B cell (primary cell): ENCODE measurements at regions not wholly inside any gene's neighbourhood (a gene's known extent, or its start where the extent isn't known, plus 50 kb on each side); places are given as distances from the start of the nearest gene placed in this dataset.

Experiments
- ATAC-seq: fragments of 200-7000 bp; cut with Tn5 transposase; one replicate; pipeline ENCODE4 v1.10.0; 2021; ENCODE audit warnings: low read depth, mild to moderate bottlenecking, moderate number of reproducible peaks, moderate library complexity
- CTCF ChIA-PET: fragments of 350-600 bp; sonication (Branson Sonifier 250); formaldehyde crosslinking; loops from one replicate; lab custom pipeline; 2021; ENCODE audit warnings: antibody characterized with exemption, inconsistent platforms; lab: Charles Lee
- POLR2A ChIA-PET: fragments of 350-600 bp; sonication (Branson Sonifier 250); formaldehyde crosslinking; loops from one replicate; lab custom pipeline; 2021; ENCODE audit warnings: antibody characterized with exemption; lab: Charles Lee
- DNase-seq: peaks from one replicate; pipeline ENCODE4 v3.0.0; 2013
- H2AFZ ChIP-seq: 2 replicates; pipeline ENCODE4 v1.6.1; 2012; ENCODE audit warnings: mild to moderate bottlenecking, low read depth, low read length; ENCODE audit not compliant: insufficient read depth, poor library complexity, severe bottlenecking
- H3K27ac ChIP-seq, 2 donors: 1 replicate in 1 of 2; 2 replicates in 1 of 2; pipeline ENCODE4 v1.5.1; 2012 to 2013; ENCODE audit warnings: low read length in 2 of 2, mild to moderate bottlenecking in 2 of 2, moderate library complexity in 1 of 2
- H3K27me3 ChIP-seq, 4 experiments: fragments of 200-600 bp in 1 of 4; sonication (generic) in 1 of 4; replicated peaks in 1 of 4; 1 replicate in 2 of 4; 2 replicates in 2 of 4; pipeline versions ENCODE4 v1.6.1 to v1.7.0; 2013 to 2016; ENCODE audit warnings: low read length in 3 of 4, mild to moderate bottlenecking in 2 of 4, mixed read lengths in 1 of 4, moderate library complexity in 1 of 4; ENCODE audit not compliant: insufficient read depth in 4 of 4, control insufficient read depth in 3 of 4; ENCODE audit errors: control extremely low read depth in 1 of 4
- H3K36me3 ChIP-seq, 2 experiments: replicated peaks in 1 of 2; 1 replicate in 1 of 2; 2 replicates in 1 of 2; pipeline versions ENCODE4 v1.6.1 to v1.7.1; 2013; ENCODE audit warnings: low read length in 1 of 2; ENCODE audit not compliant: insufficient read depth in 2 of 2, control insufficient read depth in 1 of 2; ENCODE audit errors: control extremely low read depth in 1 of 2, extremely low read depth in 1 of 2
- H3K4me1 ChIP-seq, 2 donors: fragments of 200-600 bp in 1 of 2; sonication (generic) in 1 of 2; 1 replicate in 1 of 2; 2 replicates in 1 of 2; pipeline versions ENCODE4 v1.5.1 to v1.6.1; 2013 to 2017; ENCODE audit warnings: low read length in 2 of 2; ENCODE audit not compliant: control insufficient read depth in 2 of 2, insufficient read depth in 2 of 2
- H3K4me2 ChIP-seq: replicated peaks from 2 replicates; pipeline ENCODE3; 2012; ENCODE audit warnings: mild to moderate bottlenecking, low read depth, low read length; ENCODE audit not compliant: poor library complexity, severe bottlenecking
- H3K4me3 ChIP-seq, 5 experiments: fragments of 200-600 bp in 1 of 5; sonication (generic) in 1 of 5; 1 replicate in 3 of 5; 2 replicates in 2 of 5; pipeline versions ENCODE4 v1.5.1 to v1.7.0; 2011 to 2016; ENCODE audit warnings: low read length in 4 of 5, mild to moderate bottlenecking in 4 of 5, low read depth in 2 of 5, control low read depth in 1 of 5, moderate library complexity in 1 of 5; ENCODE audit not compliant: insufficient read depth in 1 of 5; ENCODE audit errors: control extremely low read depth in 1 of 5, extremely low read depth in 1 of 5
- H3K79me2 ChIP-seq: fragments of 200-600 bp; sonication (generic); one replicate; pipeline ENCODE4 v1.6.0; 2016; ENCODE audit warnings: low read length; ENCODE audit not compliant: control insufficient read depth, insufficient read depth
- H3K9ac ChIP-seq: fragments of 200-600 bp; sonication (generic); 2 replicates; pipeline ENCODE4 v1.6.1; 2017; ENCODE audit warnings: mild to moderate bottlenecking, low read length, moderate library complexity
- H3K9me3 ChIP-seq, 3 donors: one replicate each; pipeline versions ENCODE4 v1.6.1 to v1.7.1; 2013; ENCODE audit warnings: low read length in 2 of 3; ENCODE audit not compliant: control insufficient read depth in 2 of 3, insufficient read depth in 1 of 3; ENCODE audit errors: control extremely low read depth in 1 of 3
- H4K20me1 ChIP-seq: 2 replicates; pipeline ENCODE4 v1.6.0; 2012; ENCODE audit warnings: mild to moderate bottlenecking, low read length; ENCODE audit not compliant: insufficient read depth, control insufficient read depth, poor library complexity, severe bottlenecking
- H3K27ac Mint-ChIP-seq: one replicate; pipeline ENCODE4 v1.8.0; 2021; ENCODE audit warnings: mixed read lengths
- H3K27me3 Mint-ChIP-seq: one replicate; pipeline ENCODE4 v1.8.0; 2021; ENCODE audit warnings: mixed read lengths
- H3K4me1 Mint-ChIP-seq: one replicate; pipeline ENCODE4 v1.8.0; 2021; ENCODE audit warnings: mixed read lengths
- H3K4me3 Mint-ChIP-seq: one replicate; pipeline ENCODE4 v1.8.0; 2021; ENCODE audit warnings: mixed read lengths
- H3K9me3 Mint-ChIP-seq: one replicate; pipeline ENCODE4 v1.8.0; 2022; ENCODE audit warnings: mixed read lengths; ENCODE audit not compliant: insufficient read depth
- EZH2 ChIP-seq: IDR thresholded peaks from 2 replicates; pipeline ENCODE4 v1.6.1; 2012; ENCODE audit warnings: borderline replicate concordance, low read depth, mild to moderate bottlenecking, moderate library complexity, low read length; ENCODE audit not compliant: insufficient read depth, poor library complexity, severe bottlenecking
- WGBS: methylation state at CpG from one replicate; pipeline ENCODE4 v1.1.5; 2013; ENCODE audit warnings: missing lambda C conversion rate; ENCODE audit not compliant: insufficient coverage; 5-methylcytosine and 5-hydroxymethylcytosine counted together
- intact Hi-C: fragments of 100-400 bp; cut with micrococcal nuclease; formaldehyde crosslinking; loops from one replicate; pipeline ENCODE4 v1.10.0; 2022
- TF ChIP-seq, protein P1 (sequence below): fragments of 200-600 bp; IDR thresholded peaks from one replicate; pipeline ENCODE4 v1.8.0; 2022; ENCODE audit warnings: antibody characterized with exemption, mild to moderate bottlenecking

DNA sequence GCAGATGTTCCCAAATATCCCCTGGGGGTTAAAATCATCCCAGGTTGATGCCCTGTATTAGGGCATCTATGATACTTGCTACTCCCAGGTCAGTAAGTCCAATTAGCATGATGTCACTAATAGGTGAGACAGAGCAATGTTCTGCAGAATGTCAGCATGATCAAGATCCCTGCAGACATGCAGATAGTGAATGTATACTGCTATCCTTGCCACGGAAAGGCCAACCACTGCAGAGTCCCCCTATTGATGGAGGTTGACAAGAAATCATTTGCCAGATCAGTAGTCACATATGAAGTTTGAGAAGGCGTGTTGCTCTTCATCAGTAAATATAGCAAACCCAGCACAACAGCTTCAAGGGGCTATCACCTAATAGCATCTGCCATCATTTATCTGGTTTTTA lies 97.4 kb downstream of the SETD4 start:
- H3K27ac Mint-ChIP-seq, result no peak overlapping the region
- H3K4me3 Mint-ChIP-seq, result no peak overlapping the region
- H3K4me1 Mint-ChIP-seq, result no peaks in the 10 kb centered on the region
- Histone ChIP-seq H3K27me3 (peaks cover 0 to 8% (median 3%) of the 10 kb centered on the region in 4 experiments), H2AFZ (no peak overlapping the region), H3K9me3 (peaks cover 0 to 1% (median 0%) of the 10 kb centered on the region in 3 donors), H3K4me3 (no peak overlapping the region), H4K20me1 (no peaks in the 10 kb centered on the region), H3K4me2 (no peak overlapping the region), H3K27ac (no peak overlapping the region), H3K79me2 (no peaks in the 10 kb centered on the region), H3K4me1 (no peaks in the 10 kb centered on the region), H3K36me3 (no peaks in the 10 kb centered on the region), H3K9ac (no peak overlapping the region)
- intact Hi-C loops, result no loop called here
- ChIA-PET CTCF (no interaction called here), POLR2A (no interaction called here)
- H3K9me3 Mint-ChIP-seq, result no peaks in the 10 kb centered on the region
- ATAC-seq (no peak), DNase-seq (no peak)
- WGBS, result no CpG with 5 or more reads among the region's 2 CpGs
- TF ChIP-seq EZH2, result no peak
- TF ChIP-seq, protein P1, sequence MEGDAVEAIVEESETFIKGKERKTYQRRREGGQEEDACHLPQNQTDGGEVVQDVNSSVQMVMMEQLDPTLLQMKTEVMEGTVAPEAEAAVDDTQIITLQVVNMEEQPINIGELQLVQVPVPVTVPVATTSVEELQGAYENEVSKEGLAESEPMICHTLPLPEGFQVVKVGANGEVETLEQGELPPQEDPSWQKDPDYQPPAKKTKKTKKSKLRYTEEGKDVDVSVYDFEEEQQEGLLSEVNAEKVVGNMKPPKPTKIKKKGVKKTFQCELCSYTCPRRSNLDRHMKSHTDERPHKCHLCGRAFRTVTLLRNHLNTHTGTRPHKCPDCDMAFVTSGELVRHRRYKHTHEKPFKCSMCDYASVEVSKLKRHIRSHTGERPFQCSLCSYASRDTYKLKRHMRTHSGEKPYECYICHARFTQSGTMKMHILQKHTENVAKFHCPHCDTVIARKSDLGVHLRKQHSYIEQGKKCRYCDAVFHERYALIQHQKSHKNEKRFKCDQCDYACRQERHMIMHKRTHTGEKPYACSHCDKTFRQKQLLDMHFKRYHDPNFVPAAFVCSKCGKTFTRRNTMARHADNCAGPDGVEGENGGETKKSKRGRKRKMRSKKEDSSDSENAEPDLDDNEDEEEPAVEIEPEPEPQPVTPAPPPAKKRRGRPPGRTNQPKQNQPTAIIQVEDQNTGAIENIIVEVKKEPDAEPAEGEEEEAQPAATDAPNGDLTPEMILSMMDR, result no peak
- H3K27me3 Mint-ChIP-seq, result peaks cover 31% of the 10 kb centered on the region

GRCh38 chr21:35954066-35954465 lies 106.3 kb downstream of the SETD4 start:
- Histone ChIP-seq H4K20me1 (no peaks in the 10 kb centered on the region), H2AFZ (no peak overlapping the region), H3K27ac (no peak overlapping the region), H3K27me3 (no peaks in the 10 kb centered on the region), H3K9ac (no peak overlapping the region), H3K4me3 (no peak overlapping the region), H3K9me3 (peaks cover 0 to 2% (median 0%) of the 10 kb centered on the region in 3 donors), H3K4me2 (no peak overlapping the region), H3K79me2 (no peaks in the 10 kb centered on the region), H3K36me3 (no peaks in the 10 kb centered on the region), H3K4me1 (no peaks in the 10 kb centered on the region)
- 100% methylated on average over 1 of the region's 4 CpGs for WGBS
- TF ChIP-seq, protein P1, result no peak
- no peak for TF ChIP-seq EZH2
- no peaks in the 10 kb centered on the region for H3K9me3 Mint-ChIP-seq
- H3K4me3 Mint-ChIP-seq, result no peak overlapping the region
- DNase-seq (no peak), ATAC-seq (no peak)
- ChIA-PET POLR2A (no interaction called here), CTCF (no interaction called here)
- peaks cover 25% of the 10 kb centered on the region for H3K27me3 Mint-ChIP-seq
- intact Hi-C loops, result no loop called here
- H3K4me1 Mint-ChIP-seq, result no peaks in the 10 kb centered on the region
- H3K27ac Mint-ChIP-seq, result no peak overlapping the region
